Hepatocyte (in vitro differentiated cells): ENCODE measurements at regions not wholly inside any gene's neighbourhood (a gene's known extent, or its start where the extent isn't known, plus 50 kb on each side); places are given as distances from the start of the nearest gene placed in this dataset.

ENCODE experiments used
- DNase-seq: peaks from one replicate; pipeline ENCODE4 v3.0.0-alpha.2; 2016; ENCODE audit warnings: low spot score
- H2AFZ ChIP-seq: fragments of 200-600 bp; sonication (generic); 2 replicates; pipeline ENCODE4 v1.6.0; 2016; ENCODE audit warnings: antibody characterized with exemption, mild to moderate bottlenecking
- H3K27ac ChIP-seq: fragments of 200-600 bp; sonication (generic); 2 replicates; pipeline ENCODE4 v1.5.1; 2016; ENCODE audit warnings: mild to moderate bottlenecking
- H3K27me3 ChIP-seq: fragments of 200-600 bp; sonication (generic); 2 replicates; pipeline ENCODE4 v1.6.1; 2016
- H3K36me3 ChIP-seq: fragments of 200-600 bp; sonication (generic); replicated peaks from 2 replicates; pipeline ENCODE4 v1.5.1; 2016; ENCODE audit warnings: low read depth; ENCODE audit not compliant: insufficient read depth
- H3K4me1 ChIP-seq: fragments of 200-600 bp; sonication (generic); 2 replicates; pipeline ENCODE4 v1.5.1; 2016; ENCODE audit warnings: mild to moderate bottlenecking, moderate library complexity; ENCODE audit not compliant: insufficient read depth
- H3K4me2 ChIP-seq: fragments of 200-600 bp; sonication (generic); 2 replicates; pipeline ENCODE4 v1.6.0; 2016
- H3K4me3 ChIP-seq: fragments of 200-600 bp; sonication (generic); 2 replicates; pipeline ENCODE4 v1.5.1; 2016; ENCODE audit warnings: mild to moderate bottlenecking
- H3K79me2 ChIP-seq: fragments of 200-600 bp; sonication (generic); 2 replicates; pipeline ENCODE4 v1.6.0; 2017; ENCODE audit warnings: mild to moderate bottlenecking
- H3K9me2 ChIP-seq: fragments of 200-600 bp; sonication (generic); replicated peaks from 2 replicates; pipeline ENCODE4 v1.6.0; 2017; ENCODE audit warnings: mild to moderate bottlenecking; ENCODE audit not compliant: insufficient read depth
- H3K9me3 ChIP-seq: fragments of 200-600 bp; sonication (generic); 2 replicates; pipeline ENCODE4 v1.5.1; 2016; ENCODE audit warnings: low read depth, mild to moderate bottlenecking
- H4K20me1 ChIP-seq: fragments of 200-600 bp; sonication (generic); 2 replicates; pipeline ENCODE4 v1.6.0; 2016; ENCODE audit warnings: mild to moderate bottlenecking; ENCODE audit not compliant: insufficient read depth, poor library complexity, severe bottlenecking
- CTCF ChIP-seq: fragments of 200-600 bp; sonication (generic); IDR thresholded peaks from 2 replicates; pipeline ENCODE4 v1.5.1; 2016; ENCODE audit warnings: antibody characterized with exemption, mild to moderate bottlenecking; ENCODE audit not compliant: poor library complexity
- EZH2 ChIP-seq: fragments of 200-600 bp; sonication (generic); IDR thresholded peaks from 2 replicates; pipeline ENCODE4 v1.6.1; 2016; ENCODE audit warnings: antibody characterized with exemption, mild to moderate bottlenecking, borderline replicate concordance
- EZH2phosphoT487 ChIP-seq: fragments of 200-600 bp; sonication (generic); IDR thresholded peaks from one replicate; pipeline ENCODE4 v1.6.1; 2018; ENCODE audit warnings: antibody characterized with exemption, mild to moderate bottlenecking, low read depth, moderate library complexity; ENCODE audit not compliant: unreplicated experiment, severe bottlenecking
- WGBS: methylation state at CpG from one replicate; pipeline ENCODE4 v1.1.6; 2016; ENCODE audit warnings: low lambda C conversion rate; ENCODE audit errors: missing lambda C conversion rate; 5-methylcytosine and 5-hydroxymethylcytosine counted together

- Histone ChIP-seq H3K9me3 (no peaks in the 10 kb centered on the region), H3K4me1 (no peaks in the 10 kb centered on the region), H3K4me3 (no peak overlapping the region), H3K4me2 (no peak overlapping the region), H2AFZ (no peak overlapping the region), H3K36me3 (no peaks in the 10 kb centered on the region), H3K27me3 (no peaks in the 10 kb centered on the region), H3K79me2 (no peaks in the 10 kb centered on the region), H3K27ac (no peak overlapping the region), H3K9me2 (no peaks in the 10 kb centered on the region), H4K20me1 (no peaks in the 10 kb centered on the region)
- DNase-seq = no peak
- WGBS = 54% methylated on average over 7 of the region's 7 CpGs
- TF ChIP-seq EZH2phosphoT487 (no peak), CTCF (no peak), EZH2 (no peak)
Observed at GRCh38 chrX:10327651-10328050, 170.9 kb downstream of the CLCN4 start.

- Histone ChIP-seq H3K79me2 (no peaks in the 10 kb centered on the region), H3K4me1 (no peaks in the 10 kb centered on the region), H3K27ac (no peak overlapping the region), H4K20me1 (no peaks in the 10 kb centered on the region), H3K36me3 (no peaks in the 10 kb centered on the region), H2AFZ (no peak overlapping the region), H3K9me3 (no peaks in the 10 kb centered on the region), H3K9me2 (no peaks in the 10 kb centered on the region), H3K27me3 (no peaks in the 10 kb centered on the region), H3K4me3 (no peak overlapping the region), H3K4me2 (no peak overlapping the region)
- WGBS = 70% methylated on average over 7 of the region's 7 CpGs
- no peak for DNase-seq
- TF ChIP-seq CTCF (no peak), EZH2 (no peak), EZH2phosphoT487 (no peak)
Observed at GRCh38 chrX:10329984-10330383, 173.2 kb downstream of the CLCN4 start.

- no peak for DNase-seq
- H3K4me2 ChIP-seq = no peak overlapping the region
- H3K9me3 ChIP-seq = no peaks in the 10 kb centered on the region
- no peak for TF ChIP-seq EZH2
- TF ChIP-seq CTCF = no peak
- TF ChIP-seq EZH2phosphoT487 = no peak
- H3K4me1 ChIP-seq = no peaks in the 10 kb centered on the region
- H3K9me2 ChIP-seq = no peaks in the 10 kb centered on the region
- no peak overlapping the region for H3K4me3 ChIP-seq
- no peaks in the 10 kb centered on the region for H3K36me3 ChIP-seq
- no peak overlapping the region for H3K27ac ChIP-seq
- no peaks in the 10 kb centered on the region for H4K20me1 ChIP-seq
- 72% methylated on average over 5 of the region's 5 CpGs for WGBS
- H2AFZ ChIP-seq = no peak overlapping the region
- no peaks in the 10 kb centered on the region for H3K79me2 ChIP-seq
- no peaks in the 10 kb centered on the region for H3K27me3 ChIP-seq
Observed at GRCh38 chrX:10341309-10341708, 184.5 kb downstream of the CLCN4 start.

GRCh38 chrX:10350221-10350620 lies 193.4 kb downstream of the CLCN4 start:
- no peaks in the 10 kb centered on the region for H3K36me3 ChIP-seq
- no peak overlapping the region for H2AFZ ChIP-seq
- no peak overlapping the region for H3K4me3 ChIP-seq
- H3K4me1 ChIP-seq = no peaks in the 10 kb centered on the region
- no peak overlapping the region for H3K4me2 ChIP-seq
- no peaks in the 10 kb centered on the region for H3K9me3 ChIP-seq
- no peaks in the 10 kb centered on the region for H3K9me2 ChIP-seq
- no peaks in the 10 kb centered on the region for H3K79me2 ChIP-seq
- no peak overlapping the region for H3K27ac ChIP-seq
- TF ChIP-seq EZH2phosphoT487 (no peak), EZH2 (no peak), CTCF (no peak)
- no peaks in the 10 kb centered on the region for H3K27me3 ChIP-seq
- H4K20me1 ChIP-seq = no peaks in the 10 kb centered on the region
- DNase-seq = no peak
